NCI-H748 treated with DMSO at 0.1 percent for 48 hours (cell line): ENCODE measurements at regions not wholly inside any gene's neighbourhood (a gene's known extent, or its start where the extent isn't known, plus 50 kb on each side); places are given as distances from the start of the nearest gene placed in this dataset.

Experiments used
- DNase-seq: peaks from one replicate; lab custom pipeline; 2025; lab: John Stamatoyannopoulos, UW

DNA sequence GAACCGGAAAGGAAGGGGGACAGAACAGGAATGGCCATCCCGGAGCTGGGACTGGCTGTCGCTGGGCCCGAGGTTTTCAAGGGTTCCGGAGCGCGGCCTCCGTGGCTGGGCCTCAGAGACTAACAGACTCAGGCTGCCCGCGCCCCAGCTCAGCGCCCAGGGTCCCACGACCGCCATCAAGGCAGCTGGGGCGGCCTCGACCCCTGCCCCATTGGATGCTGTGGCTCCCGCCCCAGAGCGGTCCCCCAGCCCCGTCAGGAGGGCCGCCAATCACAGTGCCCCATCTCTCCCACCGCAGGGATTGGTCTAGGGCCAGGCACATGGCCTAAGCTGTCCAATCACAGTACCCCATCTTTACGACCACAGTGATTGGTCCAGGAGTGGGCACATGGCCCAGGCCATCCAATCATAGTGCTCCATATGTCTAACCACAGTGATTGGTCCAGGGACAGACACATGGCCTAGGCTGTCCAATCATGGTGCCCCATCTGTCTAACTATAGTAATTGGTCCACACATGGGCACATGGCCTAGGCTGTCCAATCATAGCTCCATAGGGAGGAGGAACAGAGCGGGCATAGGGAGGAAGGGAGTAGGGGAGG lies 105.3 kb upstream of the NKX1-1 start:
- DNase-seq = no peak

DNA sequence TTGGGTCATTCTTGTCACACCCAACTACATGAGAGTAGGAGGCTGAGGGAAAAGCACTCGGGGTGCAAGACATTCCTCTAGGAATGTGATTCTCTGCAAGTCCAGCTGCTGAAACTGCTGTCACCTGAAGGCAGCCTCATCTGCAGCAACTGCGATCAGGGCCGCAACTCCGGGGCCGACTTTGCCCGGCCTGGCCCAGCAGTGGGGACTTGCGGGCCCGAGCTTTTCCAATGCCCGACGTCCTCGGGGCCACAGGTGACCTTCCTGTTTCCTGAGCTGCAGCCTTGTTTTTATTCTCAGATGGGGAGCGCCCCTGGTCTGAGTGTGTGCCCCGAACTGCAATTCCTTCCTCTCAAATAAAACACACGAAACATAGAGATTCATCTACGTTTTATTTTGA lies 104.7 kb upstream of the NKX1-1 start:
- no peak for DNase-seq

DNA sequence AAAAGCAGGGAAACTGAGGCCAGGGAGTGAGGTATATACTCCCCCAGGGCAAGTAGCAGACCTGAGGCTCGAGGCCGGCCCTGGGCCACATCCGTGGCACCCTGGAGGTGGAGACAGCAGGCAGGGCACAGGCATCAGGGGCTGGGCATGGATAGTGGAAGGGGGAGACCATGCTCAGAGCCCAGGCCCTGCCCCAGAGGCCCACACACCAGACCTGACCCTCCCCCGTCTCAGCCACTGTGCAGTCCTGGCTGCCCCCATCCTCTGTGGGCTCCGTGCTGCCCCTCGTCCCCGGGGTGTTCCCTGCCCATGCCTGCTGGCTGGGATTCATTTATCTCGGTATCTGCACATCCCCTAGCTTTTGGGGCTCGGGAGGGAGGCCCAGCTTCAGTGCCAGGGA lies 103.1 kb upstream of the NKX1-1 start:
- no peak for DNase-seq

DNA sequence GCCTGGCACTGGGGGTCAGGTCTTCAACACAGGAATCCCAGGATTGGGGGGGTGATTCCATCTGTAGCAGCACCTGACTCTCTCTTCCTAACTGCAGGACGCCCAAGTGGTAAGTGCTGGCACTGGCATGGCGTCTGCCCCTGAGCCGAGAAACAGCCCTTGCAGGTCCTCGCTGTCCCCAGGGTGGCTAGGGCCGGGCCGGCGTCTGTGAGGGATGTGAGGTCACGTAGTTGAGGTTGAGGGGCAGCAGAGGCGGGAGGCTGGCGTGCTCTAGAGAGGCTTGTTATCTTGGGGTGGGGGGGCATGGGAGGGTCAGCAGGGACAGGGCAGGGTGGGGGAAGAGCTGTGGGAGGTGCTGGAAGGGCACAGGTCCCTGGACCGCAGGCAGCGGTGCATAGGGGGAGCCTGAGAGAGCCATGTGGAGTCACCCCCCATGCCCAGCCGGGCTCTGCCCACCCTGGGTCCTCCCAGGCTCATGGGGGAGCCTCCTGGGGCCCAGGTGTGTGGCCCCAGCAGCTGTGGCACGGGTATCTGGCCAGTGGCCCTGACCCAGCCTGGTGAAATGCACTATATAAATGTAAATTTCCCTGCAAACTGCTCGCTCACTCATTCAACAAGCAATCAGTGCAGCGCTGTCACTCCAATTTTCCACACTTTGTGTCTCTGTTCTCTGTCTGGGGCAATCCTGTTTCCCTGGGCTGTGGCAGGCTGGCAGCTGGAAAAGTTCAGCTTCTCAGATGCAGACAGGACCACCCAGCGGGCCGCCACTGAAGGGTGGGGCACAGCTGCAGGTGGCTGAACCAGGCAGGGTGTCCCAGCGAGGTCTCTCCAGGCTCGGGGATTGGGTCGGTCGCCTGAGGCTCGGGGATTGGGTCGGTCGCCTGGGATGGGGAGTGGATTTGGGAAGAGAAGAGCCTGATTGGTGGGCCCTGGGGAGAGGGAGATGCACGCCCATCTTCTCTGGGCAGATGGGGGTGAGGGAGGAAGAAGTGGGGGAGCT lies 102.2 kb upstream of the NKX1-1 start:
- DNase-seq = no peak

DNA sequence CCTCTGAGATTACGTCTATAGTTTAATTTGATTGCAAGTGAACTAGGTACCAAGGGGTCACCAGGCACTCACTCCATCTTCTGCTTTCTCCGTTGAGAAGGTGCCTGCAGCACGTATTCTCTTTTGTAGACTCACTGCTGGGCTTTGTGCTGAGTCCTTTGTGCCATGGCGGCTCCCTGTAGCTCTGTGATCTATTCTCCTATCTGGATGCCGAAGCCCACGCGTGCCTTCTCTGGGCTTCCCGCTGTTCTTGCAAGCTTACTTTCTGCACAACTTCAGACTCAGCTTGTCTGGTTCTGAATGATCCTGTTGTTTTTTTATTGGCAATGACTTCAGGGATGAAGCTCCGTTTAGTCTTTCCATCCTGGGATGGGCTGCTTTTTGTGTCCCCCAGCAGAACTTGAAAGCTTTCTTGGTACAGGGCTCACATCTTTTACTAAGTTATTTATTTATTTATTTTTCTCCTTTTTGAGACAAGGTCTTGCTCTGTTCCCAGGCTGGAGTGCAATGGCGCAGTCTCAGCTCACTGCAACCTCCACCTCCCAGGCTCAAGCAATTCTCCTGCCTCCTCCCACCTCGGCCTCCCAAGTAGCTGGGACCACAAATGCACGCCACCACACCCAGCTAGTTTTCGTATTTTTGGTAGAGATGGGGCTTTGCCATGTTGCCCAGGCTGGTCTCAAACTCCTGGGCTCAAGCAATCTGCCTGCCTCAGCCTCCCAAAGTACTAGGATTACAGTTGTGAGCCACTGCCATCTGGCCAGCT lies 100.9 kb upstream of the NKX1-1 start:
- DNase-seq = no peak

DNA sequence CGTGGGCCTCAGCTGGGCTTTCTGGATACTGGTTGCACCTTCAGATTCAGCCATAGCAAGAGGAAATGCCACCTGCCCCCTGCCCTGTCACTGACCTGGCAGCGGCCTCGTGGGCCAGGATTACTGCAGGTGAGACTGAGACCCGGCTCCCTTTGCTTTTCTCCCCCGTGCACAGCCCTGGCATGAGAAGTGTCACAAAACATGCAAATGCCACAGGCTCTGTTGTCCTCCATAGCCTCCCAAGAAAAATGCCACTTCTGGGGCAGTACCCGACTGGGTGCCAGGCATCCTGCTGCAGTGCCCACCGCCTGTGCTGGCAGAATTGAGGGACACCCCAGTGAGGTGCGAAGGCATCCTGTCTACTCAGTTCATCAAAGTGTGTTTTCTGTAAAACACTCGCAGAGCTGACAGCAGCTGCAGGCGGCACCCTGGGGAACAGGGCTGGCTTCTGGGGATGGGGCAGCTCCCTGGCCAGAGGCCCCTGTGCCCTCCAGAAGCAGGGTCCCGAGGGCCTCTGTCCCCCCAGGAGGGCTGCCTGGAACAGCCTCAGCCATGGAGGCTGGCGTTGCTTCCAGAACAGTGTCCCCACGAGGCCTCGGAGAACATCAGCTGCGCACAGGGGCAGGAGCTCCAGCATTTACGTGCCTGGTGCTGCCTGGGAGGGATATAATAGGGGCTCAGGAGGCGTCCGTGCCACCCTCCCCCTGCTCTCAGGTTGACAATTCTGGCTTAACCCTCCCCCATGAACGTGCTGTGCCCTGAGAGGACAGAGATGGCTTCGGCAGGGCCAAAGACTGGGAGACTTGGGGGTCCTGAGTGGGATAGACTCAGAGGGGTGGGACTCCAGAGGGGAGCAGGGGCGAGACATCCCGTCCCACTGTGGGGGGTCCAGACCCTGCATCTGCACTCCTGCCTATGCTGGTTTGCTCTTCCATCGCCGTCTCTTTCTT lies 99.5 kb upstream of the NKX1-1 start:
- no peak for DNase-seq

DNA sequence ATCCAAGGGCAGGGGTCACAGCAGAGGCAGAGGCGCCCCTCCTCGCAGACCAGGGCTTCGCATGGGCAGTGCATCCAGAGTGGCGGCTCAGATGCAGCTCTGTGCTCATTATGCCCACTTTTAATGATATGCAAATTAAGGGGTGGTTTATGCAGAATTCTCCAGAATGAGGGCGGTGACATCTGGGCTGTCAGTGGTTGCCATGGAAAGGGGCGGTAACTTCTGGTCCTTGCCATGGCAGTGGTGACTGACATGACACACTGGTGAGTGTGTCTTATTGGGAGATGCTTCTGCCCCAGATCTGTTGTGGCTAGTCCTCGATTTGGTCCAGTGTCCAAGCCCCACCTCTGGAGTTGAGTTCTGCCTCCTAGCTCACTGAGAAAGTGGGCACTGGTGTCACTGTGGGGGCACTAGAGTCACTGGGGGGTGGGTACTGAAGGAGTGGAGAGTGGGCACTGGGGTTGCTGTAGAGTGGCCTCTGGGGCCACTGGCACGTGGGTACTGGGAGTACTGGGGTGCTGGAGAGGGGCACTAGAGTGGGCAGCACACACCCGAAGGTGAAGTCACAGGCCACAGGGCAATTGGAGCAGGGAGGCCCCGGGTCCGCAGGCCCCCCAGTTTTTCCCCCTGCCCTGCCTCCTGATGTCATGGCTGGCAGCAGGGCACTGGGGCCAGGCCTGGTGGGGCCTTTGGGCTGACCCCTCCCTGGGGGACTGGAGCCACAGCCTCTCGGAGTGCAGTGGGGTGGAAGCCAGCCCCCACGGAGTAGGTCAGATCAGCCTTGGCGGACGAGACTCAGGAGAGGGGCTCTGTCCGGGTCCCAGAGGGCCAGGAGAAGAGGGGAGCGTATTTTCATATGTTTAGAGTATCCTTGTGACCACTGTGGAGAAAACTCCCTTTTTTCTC lies 98.6 kb upstream of the NKX1-1 start:
- DNase-seq = no peak

DNA sequence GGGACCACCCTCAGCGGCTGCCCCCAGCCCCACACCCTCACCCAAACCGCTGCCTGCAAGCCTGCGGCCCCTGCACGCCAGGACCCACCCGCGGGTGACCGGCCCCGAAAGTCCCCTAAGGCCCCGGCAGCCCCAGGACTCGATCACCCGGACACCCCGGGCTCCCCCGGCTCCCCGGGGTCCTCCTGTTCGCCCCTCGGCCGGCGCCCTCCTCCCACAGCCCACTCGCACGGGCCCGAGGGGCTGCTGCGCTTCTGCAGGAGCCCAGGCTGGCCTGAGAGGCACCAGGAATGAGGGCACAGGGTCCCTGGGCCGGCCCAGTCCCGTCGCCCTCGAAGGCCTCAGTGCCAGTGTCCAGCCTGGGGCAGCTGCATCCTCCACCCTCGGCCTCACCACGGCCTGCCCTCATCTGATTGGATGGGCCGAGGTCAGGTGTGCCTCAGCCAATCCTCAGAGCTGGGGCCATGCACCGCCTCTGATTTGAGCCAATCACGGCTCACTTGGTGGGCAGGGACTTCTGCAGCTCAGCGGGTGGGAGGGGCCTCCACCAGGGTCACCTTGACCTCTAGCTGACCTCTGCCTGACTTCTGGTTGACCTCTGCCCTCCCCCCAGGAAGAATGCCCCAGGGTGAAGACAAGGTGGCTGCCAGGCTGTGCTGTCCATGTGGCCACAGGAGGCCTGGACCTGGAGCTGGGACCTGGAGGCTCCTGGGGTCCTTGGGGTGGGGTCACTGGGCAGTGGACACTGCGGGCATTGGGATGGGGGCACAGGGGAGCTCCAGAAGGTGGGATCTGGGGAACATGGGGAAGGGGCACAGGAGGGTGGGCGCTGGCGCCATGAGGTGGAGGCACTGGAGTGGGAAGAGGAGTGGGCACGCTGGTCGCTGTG lies 97.6 kb upstream of the NKX1-1 start:
- no peak for DNase-seq

DNA sequence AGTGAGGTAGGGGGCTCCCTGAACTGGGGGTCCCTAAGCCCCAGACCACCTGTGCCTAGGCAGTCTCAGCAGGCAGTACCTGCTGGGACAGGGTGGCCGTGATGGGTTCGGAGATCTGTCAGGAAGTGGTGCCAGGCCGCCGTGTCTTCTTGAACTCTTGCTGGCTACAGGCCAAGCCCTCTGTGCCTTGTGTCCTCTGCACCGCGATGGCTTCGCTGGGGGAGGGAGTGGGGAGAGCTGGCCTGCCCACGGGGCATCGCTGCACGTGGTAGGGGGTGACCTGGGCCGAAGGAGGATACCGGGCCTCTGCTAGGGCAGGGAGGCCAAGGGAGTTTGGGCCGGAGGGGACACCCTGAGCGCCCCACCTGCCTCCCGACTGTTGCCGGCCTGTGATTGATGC lies 96.7 kb upstream of the NKX1-1 start:
- DNase-seq = no peak

DNA sequence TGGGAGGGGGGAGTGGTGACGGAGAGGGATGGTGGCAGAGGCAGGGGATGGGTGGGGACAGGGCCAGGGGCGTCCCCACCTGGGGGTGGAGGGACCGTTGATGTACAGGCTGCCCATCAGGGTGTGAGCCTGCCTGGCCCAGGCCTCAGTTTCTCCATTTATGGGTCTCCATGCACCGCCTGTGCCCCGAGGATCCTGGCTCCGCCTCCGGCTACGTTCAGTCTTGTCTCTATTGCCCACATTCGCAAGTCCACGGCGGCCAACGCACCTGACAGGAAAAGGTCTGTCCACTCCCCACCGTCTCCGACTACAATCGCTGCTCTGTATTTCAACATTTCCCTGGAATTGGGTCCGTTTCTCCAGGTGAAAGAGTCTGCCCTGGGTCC lies 96.3 kb upstream of the NKX1-1 start:
- DNase-seq = no peak

DNA sequence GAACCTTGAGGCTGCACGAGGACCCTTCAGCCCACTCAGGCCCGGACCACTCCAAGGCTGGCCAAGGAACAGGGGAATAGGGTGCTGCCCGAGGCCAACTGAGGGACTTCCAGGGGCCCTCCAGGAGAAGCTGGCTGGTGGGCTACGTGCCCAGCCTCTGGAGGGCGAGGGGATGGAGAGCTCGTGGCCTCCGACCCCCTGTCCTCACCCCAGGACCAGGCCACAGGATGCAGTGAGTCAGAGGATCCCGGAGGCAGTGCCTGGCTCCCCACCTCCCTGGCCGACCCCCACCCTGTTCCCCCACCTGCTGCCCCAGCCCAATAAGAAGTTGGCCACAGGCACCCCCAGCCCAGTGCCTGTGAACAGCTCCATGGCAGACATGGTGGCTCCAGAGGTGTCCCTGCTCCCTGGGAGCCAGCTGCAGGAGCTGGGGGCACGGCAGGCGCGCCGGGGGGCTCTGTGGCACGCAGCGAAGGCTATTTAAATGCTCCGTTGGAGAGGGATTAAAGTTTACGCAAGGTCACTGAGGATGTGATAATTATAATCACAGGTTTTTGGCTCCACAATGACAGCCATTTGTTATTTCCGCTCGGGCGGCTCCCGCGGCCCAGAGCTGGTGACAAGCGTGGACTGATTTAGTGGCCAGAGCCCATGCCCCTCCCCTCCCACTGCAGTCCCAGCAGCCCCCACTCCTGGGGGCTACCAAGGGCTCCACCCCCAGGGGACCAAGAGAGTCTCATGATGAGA lies 95.7 kb upstream of the NKX1-1 start:
- DNase-seq = no peak

DNA sequence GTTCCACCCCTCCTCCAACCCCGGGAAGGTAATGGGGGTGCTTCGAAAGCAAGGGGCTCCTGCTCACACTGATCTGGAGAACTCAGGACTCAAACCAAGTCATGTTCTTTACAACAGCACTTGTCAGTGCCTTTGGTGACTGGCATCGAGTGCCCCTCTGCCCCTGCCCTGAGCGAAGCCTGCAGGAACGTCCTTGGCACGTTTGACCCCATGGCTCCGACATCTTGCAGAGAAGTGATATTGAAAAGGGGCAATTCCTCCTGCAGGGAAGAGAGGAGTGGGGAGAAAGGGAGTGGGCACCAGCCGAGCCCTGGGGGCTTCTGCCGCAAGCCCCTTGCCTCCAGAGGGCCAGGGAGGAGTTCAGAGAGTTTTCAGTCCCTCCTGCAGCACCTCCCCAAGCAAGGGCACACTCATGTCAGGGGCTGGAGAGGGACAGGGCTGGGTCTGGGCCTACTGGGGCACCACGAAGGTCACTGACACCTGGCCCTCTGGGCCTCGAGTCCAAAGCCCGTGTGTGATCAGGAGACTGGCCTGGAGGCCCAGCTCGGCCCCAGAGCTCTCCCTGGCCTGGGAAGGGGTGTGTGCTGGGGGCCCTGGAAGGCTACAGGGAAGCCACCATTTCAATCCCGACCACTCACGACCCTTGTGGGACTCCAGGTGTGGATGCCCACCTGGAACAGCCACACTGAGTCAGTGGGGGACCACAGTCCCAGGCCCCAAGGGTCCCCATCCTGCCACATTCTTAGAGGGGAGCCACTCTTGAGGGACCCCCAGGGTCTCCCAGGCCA lies 94.9 kb upstream of the NKX1-1 start:
- DNase-seq = no peak

DNA sequence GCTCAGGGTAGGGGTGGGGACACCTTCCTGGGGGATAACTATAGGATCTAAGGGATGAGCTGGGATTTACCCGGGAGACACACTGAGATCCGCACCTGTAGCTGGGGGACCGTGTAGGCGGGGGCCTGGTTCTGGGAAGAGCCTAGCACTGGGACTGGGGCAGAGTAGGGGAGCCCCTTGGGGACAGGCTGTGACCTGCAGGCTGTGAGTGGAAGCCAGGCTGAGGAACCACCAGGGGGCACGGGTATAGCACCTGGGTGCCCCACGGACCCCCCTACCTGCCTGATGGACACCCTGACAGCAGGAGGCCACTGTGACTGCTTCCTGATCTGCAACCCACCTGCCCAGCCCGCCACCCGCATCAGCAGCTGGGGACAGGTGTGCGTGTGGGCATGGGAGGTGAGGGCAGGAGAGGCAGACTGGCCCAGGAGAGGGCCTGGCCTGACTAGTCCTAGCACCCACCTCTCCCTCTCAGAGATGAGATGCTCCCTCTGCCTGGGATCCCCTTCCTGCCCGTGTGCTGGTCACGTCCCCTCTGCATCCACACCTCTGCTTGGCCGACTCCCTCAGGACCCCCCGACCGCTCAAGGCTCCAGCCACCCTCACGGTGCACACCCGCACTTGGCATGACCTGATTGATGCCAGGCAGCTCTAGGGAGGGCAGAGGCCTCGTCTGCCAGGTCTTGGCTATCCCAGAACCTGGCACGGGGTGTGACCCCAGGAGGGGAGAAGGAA lies 94.2 kb upstream of the NKX1-1 start:
- DNase-seq = no peak

DNA sequence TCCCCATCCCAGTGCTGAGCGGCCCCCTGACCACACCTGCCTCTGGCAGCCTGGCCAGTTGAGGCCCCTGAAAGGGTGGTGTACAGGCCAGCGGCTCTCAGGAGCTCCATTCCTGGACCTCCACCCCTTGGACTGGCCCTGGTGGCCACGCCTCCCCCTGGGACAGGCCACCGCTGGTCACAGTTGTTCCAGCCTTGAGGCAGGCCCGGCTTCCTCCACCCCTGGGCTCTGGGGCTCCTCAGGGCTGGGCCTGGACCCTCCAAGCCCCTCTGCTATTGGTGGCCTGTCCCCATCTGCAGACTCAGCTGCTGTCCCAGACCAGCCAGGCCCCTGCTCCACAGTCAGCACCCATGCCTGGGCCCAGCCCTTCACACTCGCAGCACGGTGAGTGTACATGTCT lies 93.2 kb upstream of the NKX1-1 start:
- no peak for DNase-seq

DNA sequence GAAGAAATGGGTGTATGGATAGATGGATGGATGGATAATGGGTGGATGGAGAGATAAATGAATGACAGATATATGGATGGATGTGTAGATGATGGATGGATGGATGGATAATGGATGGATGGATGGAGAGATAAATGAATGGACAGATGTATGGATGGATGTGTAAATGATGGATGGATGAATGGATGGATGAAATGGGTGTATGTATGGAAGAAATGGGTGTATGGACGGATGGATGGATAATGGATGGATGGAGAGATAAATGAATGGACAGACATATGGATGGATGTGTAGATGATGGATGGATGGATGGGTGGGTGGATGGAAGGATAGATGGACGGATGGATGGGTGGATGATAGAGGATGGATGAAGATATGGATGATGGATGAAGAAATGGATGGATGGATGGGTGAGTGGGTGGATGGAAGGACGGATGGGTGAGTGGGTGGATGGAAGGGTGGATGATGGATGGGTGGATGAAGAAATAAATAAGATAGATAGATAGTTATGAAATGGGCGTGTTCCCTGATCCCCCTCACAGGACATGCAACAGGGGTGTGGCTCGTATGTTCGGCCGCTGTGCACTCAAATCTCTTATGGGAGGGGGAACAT lies 91.1 kb upstream of the NKX1-1 start:
- DNase-seq = no peak

DNA sequence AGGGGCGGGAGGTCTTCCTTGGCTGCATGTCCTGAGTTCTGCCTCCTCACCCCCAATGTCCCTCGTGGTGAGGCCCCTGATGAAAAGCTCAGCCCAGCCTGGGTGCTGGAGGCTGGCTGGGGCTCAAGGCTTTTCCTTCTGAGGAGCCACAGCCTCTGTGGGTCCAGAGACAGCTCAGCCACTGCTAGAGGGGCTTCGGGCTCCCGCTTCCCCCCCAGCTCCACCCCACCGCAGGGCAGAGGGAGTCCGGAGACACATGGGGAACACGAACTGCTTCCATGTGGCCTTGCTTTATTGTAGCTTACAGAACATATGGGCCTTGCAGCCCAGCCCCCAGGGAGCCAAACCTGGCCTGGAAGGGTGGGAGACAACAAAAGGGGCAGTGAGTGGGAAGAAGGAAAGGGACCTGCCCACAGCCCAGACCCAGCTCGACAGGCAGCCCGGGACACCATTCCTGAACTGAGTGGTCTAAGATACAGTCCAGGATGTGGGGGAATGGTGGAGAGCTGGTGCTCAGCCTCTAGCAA lies 89.9 kb upstream of the NKX1-1 start:
- no peak for DNase-seq
